Stomach (tissue), 4 donors: ENCODE measurements at regions not wholly inside any gene's neighbourhood (a gene's known extent, or its start where the extent isn't known, plus 50 kb on each side); places are given as distances from the start of the nearest gene placed in this dataset.

ENCODE experiments used
- POLR2A ChIP-seq, 4 donors: fragments of 450-650 bp; IDR thresholded peaks; one replicate each; pipeline ENCODE4 v1.6.1; 2016; ENCODE audit warnings: antibody characterized with exemption in 4 of 4, control low read depth in 2 of 4, mild to moderate bottlenecking in 1 of 4, moderate library complexity in 1 of 4
- POLR2AphosphoS5 ChIP-seq, 3 donors: sonication (generic); formaldehyde crosslinking; IDR thresholded peaks; one replicate each; pipeline ENCODE4 v1.6.1; 2016; ENCODE audit warnings: antibody characterized with exemption in 3 of 3
- TF ChIP-seq, protein P1 (sequence below), 7 experiments: fragments of 450-650 bp in 4 of 7; fragments of 200-600 bp in 3 of 7; sonication (generic) in 3 of 7; IDR thresholded peaks; one replicate each; pipeline ENCODE4 v1.5.1; 2016 to 2019; ENCODE audit warnings: antibody characterized with exemption in 7 of 7, control low read depth in 2 of 7, mild to moderate bottlenecking in 1 of 7

GRCh38 chrX:5236096-5236495, 992.6 kb downstream of the NLGN4X start:
- TF ChIP-seq POLR2AphosphoS5 (IDR thresholded peaks at IDR 0.05) = no peak
- TF ChIP-seq, protein P1, sequence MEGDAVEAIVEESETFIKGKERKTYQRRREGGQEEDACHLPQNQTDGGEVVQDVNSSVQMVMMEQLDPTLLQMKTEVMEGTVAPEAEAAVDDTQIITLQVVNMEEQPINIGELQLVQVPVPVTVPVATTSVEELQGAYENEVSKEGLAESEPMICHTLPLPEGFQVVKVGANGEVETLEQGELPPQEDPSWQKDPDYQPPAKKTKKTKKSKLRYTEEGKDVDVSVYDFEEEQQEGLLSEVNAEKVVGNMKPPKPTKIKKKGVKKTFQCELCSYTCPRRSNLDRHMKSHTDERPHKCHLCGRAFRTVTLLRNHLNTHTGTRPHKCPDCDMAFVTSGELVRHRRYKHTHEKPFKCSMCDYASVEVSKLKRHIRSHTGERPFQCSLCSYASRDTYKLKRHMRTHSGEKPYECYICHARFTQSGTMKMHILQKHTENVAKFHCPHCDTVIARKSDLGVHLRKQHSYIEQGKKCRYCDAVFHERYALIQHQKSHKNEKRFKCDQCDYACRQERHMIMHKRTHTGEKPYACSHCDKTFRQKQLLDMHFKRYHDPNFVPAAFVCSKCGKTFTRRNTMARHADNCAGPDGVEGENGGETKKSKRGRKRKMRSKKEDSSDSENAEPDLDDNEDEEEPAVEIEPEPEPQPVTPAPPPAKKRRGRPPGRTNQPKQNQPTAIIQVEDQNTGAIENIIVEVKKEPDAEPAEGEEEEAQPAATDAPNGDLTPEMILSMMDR (IDR thresholded peaks at IDR 0.05) = no peak
- no peak for TF ChIP-seq POLR2A (IDR thresholded peaks at IDR 0.05)
